GM12872 (cell line): ENCODE measurements at regions not wholly inside any gene's neighbourhood (a gene's known extent, or its start where the extent isn't known, plus 50 kb on each side); places are given as distances from the start of the nearest gene placed in this dataset.

Experiments used
- TF ChIP-seq, protein P1 (sequence below): IDR thresholded peaks from 3 replicates; pipeline ENCODE4 v1.5.1; 2011; ENCODE audit warnings: low read depth, mild to moderate bottlenecking, low read length, moderate library complexity; ENCODE audit not compliant: insufficient read depth

DNA sequence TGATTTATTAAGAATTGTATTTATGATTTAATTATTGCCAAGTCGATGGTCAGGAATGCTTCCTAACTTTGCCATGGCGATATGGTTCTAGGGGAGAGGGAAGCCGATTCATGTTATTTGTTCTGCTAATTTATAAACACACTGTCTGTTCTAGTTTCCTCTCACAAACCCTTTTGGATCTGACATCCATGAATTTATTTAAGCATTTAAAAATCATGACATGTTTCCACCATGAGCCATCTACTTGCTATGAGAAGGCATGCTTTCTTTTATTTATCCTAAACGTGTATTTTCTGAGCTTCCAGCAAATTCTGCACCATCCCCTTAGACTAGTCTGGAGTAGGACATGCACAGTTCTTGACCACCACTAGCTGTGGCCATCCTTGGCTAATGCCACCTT, 136.6 kb upstream of the STC2 start:
- TF ChIP-seq, protein P1, sequence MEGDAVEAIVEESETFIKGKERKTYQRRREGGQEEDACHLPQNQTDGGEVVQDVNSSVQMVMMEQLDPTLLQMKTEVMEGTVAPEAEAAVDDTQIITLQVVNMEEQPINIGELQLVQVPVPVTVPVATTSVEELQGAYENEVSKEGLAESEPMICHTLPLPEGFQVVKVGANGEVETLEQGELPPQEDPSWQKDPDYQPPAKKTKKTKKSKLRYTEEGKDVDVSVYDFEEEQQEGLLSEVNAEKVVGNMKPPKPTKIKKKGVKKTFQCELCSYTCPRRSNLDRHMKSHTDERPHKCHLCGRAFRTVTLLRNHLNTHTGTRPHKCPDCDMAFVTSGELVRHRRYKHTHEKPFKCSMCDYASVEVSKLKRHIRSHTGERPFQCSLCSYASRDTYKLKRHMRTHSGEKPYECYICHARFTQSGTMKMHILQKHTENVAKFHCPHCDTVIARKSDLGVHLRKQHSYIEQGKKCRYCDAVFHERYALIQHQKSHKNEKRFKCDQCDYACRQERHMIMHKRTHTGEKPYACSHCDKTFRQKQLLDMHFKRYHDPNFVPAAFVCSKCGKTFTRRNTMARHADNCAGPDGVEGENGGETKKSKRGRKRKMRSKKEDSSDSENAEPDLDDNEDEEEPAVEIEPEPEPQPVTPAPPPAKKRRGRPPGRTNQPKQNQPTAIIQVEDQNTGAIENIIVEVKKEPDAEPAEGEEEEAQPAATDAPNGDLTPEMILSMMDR = no peak

DNA sequence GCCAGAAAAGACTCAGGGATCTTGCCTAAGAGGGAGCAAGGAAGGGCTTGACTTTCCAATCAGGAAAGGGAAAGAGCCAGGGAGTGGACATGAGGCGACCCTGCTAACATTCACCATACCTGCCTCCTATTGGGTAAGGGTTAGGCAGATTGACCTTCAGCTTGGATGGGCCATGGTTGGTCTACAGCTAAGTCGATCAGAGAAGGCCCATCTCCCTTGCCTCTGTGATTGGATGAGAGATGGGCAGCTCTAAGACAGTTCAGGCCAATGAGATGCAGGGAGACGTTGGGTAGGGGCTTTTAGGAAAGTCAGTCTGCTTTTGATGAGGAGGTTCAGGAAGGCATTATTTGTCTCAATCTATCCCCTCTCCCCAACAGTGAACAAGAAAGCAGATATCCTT, 135.0 kb upstream of the STC2 start:
- TF ChIP-seq, protein P1 = no peak

DNA sequence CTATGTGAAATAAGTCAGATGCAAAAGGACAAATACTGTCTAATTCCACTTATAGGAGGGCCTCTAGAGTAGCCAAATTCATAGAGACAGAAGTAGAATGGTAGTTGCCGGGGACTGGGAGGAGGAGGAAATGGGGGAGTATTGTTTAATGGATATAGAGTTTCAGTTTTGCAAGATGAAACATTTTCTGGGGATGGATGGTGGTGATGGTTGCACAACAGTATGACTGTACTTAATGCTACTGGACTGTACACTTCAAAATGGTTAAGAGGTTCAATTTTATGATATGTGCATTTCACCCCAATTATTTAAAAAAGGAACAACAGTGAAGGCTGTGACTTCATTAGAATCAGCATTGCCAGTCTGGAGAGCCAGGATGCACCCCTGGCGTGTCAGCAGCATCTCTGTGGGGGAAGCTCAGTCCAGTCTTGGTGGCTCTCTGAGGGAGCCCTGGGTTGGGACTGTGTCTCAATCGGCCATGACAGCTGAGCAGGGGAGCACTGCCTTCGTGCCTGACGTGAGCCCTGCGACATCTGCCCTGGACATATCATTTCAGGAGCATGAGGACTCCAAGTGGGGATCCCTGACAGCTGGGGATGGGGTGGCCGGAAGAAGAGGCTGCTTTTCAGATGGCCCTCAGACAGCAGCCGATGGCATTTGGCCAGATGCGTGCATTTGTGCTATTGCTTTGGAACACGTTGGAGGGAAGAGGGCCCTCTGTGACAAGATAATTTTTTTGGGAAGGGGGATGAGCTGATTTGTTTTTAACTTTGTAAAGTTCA, 130.8 kb upstream of the STC2 start:
- TF ChIP-seq, protein P1 = no peak

DNA sequence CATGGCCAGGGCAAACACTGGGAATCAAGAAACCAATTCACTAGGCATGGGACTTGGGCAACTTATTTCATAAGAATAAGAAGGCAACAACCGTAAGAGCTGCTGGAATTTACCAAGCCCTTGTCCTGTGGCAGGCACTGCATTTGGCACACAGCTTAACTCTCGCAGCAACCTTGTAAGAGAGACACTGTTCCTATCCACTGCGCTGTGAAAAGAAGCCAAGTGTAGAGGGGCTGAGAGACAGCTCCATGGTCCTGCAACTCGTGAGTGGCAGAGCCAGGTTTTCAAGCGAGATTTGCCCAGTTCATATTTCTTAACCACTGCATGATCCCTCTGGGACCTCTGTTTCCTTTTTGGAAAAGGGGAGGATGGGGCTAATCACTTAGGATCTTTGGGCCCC, 129.3 kb upstream of the STC2 start:
- TF ChIP-seq, protein P1 = no peak

DNA sequence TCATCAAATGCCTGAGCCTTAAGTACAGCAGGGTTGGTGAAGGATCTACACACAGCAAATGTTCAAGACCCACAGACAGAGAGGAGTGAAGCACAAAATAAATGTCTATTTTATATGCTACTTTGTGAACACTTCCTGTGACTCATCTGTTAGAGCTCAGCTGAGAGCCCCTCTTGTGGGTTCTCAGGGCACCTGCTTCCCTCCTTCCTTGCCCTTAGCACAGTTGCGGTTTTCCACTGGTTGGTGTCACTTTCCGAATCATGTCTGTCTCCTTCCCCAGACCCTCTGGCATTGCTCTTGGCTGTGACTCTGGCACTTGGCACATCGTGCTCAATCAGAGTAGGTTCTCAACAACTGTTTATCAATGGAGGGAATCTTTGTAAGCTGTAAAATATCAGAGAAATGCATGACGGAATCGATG, 128.5 kb upstream of the STC2 start:
- TF ChIP-seq, protein P1 = no peak

DNA sequence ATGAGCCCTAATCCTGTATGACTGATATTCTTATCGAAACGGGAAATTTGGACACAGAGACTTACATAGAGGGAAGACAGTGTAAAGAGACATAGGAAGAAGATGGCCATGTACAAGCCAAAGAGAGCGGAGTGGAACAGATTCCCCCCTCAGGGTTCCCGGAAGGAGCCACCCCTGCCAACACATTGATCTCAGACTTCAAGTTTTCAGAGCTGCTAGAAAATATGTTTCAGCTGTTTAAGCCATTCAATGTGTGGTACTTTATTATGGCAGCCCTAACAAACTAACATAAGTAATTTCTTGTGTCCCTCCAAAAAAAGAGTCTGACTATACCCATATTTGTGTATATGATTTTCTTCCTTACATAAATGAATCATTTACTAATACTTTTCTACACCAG, 128.0 kb upstream of the STC2 start:
- TF ChIP-seq, protein P1 = no peak

DNA sequence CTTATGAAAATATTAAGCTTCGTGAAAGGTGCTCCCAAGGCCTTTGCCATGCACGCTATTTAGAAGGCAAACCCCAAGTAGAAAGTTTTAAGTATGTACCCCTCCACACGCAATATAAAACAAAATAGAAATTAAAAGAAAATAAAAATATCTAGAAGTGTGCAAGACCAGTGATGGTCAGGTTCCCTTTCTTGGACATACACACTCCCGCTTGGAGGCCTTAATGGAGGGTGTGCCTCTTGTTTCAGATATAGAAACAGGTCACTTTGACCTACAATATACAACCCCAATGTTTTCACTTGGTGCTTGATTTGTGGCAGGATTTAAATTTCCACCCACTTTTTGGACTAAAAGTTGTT, 127.4 kb upstream of the STC2 start:
- TF ChIP-seq, protein P1 = no peak
